HepG2 (cell line): ENCODE measurements at regions not wholly inside any gene's neighbourhood (a gene's known extent, or its start where the extent isn't known, plus 50 kb on each side); places are given as distances from the start of the nearest gene placed in this dataset.

ENCODE experiments used
- ATAC-seq: fragments of 200-7000 bp; cut with Tn5 transposase; 3 replicates; pipeline ENCODE4 v1.9.1; 2020; ENCODE audit warnings: mild to moderate bottlenecking, moderate library complexity
- BruUV-seq: library from RNA; stranded (reverse); fragments of 400-500 nt; replicated peaks from 2 replicates; lab custom pipeline; 2021; lab: Mats Ljungman, UMichigan
- CTCF ChIA-PET: fragments of 300-600 bp; formaldehyde crosslinking; extraction: SDS; loops from one replicate; lab custom pipeline; 2021; ENCODE audit warnings: low total read pairs, inconsistent platforms, low intra/inter-chr PET ratio; lab: Yijun Ruan, JAX
- POLR2A ChIA-PET: fragments of 350-600 bp; sonication (Branson Sonifier 250); formaldehyde crosslinking; loops from one replicate; lab custom pipeline; 2020; ENCODE audit warnings: antibody characterized with exemption, inconsistent platforms; lab: Yijun Ruan, JAX
- DNase-seq: peaks from one replicate; pipeline ENCODE4 v3.0.0-alpha.2; 2015; ENCODE audit warnings: low spot score
- FAIRE-seq: peaks from 3 replicates; lab custom pipeline; 2011; peaks lifted over from hg19 to GRCh38; lab: Jason Lieb, UNC
- H2AFZ ChIP-seq: one replicate; pipeline ENCODE4 v1.6.1; 2011; ENCODE audit warnings: low read length, inconsistent platforms
- H3K27ac ChIP-seq: fragments of 300-600 bp; 3 replicates; pipeline ENCODE4 v1.8.0; 2011; ENCODE audit warnings: mixed run types, mild to moderate bottlenecking, mixed read lengths, low read length, inconsistent platforms; ENCODE audit not compliant: insufficient read depth; ENCODE audit errors: extremely low read length
- H3K27me3 ChIP-seq, 2 experiments: fragments of 200-600 bp in 1 of 2; 2 replicates in 1 of 2; 3 replicates in 1 of 2; pipeline versions ENCODE4 v1.6.0 to v1.8.0; 2011; ENCODE audit warnings: low read length in 2 of 2, mild to moderate bottlenecking in 2 of 2, moderate library complexity in 2 of 2, inconsistent platforms in 1 of 2; ENCODE audit not compliant: insufficient read depth in 2 of 2, control insufficient read depth in 1 of 2
- H3K36me3 ChIP-seq, 2 experiments: fragments of 200-600 bp in 1 of 2; replicated peaks in 1 of 2; 2 replicates in 1 of 2; 3 replicates in 1 of 2; pipeline versions ENCODE4 v1.5.1 to v1.8.0; 2011; ENCODE audit warnings: low read length in 2 of 2, inconsistent platforms in 1 of 2; ENCODE audit not compliant: insufficient read depth in 2 of 2, control insufficient read depth in 1 of 2
- H3K4me1 ChIP-seq: 2 replicates; pipeline ENCODE4 v1.5.1; 2012; ENCODE audit warnings: low read length, inconsistent platforms; ENCODE audit not compliant: insufficient read depth
- H3K4me2 ChIP-seq: 2 replicates; pipeline ENCODE4 v1.6.0; 2011; ENCODE audit warnings: low read depth, low read length, inconsistent platforms
- H3K4me3 ChIP-seq, 3 experiments: fragments of 200-600 bp in 1 of 3; sonication (generic), shearing (Covaris generic) in 1 of 3; replicated peaks in 1 of 3; 2 replicates each; pipeline ENCODE4 v1.5.1; 2011 to 2016; ENCODE audit warnings: low read length in 3 of 3, inconsistent platforms in 2 of 3, low read depth in 2 of 3, mild to moderate bottlenecking in 2 of 3, control low read depth in 1 of 3, mixed read lengths in 1 of 3; ENCODE audit not compliant: insufficient read depth in 1 of 3
- H3K79me2 ChIP-seq: one replicate; pipeline ENCODE4 v1.6.1; 2011; ENCODE audit warnings: low read length, inconsistent platforms; ENCODE audit not compliant: insufficient read depth
- H3K9ac ChIP-seq: 2 replicates; pipeline ENCODE4 v1.6.0; 2011; ENCODE audit warnings: mild to moderate bottlenecking, low read depth, low read length, inconsistent platforms; ENCODE audit not compliant: insufficient read depth
- H3K9me3 ChIP-seq: 2 replicates; pipeline ENCODE4 v1.5.1; 2012; ENCODE audit warnings: mild to moderate bottlenecking, low read length
- H4K20me1 ChIP-seq: 2 replicates; pipeline ENCODE4 v1.6.0; 2011; ENCODE audit warnings: inconsistent platforms, mild to moderate bottlenecking, low read length, moderate library complexity; ENCODE audit not compliant: insufficient read depth
- FOXJ3 ChIP-seq: sonication (generic); formaldehyde crosslinking; IDR thresholded peaks from 2 replicates; pipeline ENCODE4 v1.4.0; 2020; ENCODE audit warnings: missing genetic modification reagents, mild to moderate bottlenecking, borderline replicate concordance
- KAT8 ChIP-seq: IDR thresholded peaks from 2 replicates; pipeline ENCODE4 v1.6.1; 2016; ENCODE audit warnings: missing genetic modification reagents, missing compliant biosample characterization
- ZBTB4 ChIP-seq: sonication (generic); formaldehyde crosslinking; IDR thresholded peaks from 2 replicates; pipeline ENCODE4 v1.4.0; 2020; ENCODE audit warnings: missing genetic modification reagents, mild to moderate bottlenecking, borderline replicate concordance
- ZFP1 ChIP-seq: IDR thresholded peaks from 2 replicates; pipeline ENCODE4 v1.6.1; 2016
- ZNF501 ChIP-seq: sonication (generic); formaldehyde crosslinking; IDR thresholded peaks from 2 replicates; pipeline ENCODE4 v1.5.1; 2020; ENCODE audit warnings: mild to moderate bottlenecking, moderate library complexity, missing genetic modification reagents
- ZNF543 ChIP-seq: sonication (generic); formaldehyde crosslinking; IDR thresholded peaks from 2 replicates; pipeline ENCODE4 v1.4.0; 2020; ENCODE audit warnings: mild to moderate bottlenecking, missing genetic modification reagents
- ZNF580 ChIP-seq: IDR thresholded peaks from 2 replicates; pipeline ENCODE4 v1.6.1; 2016; ENCODE audit warnings: low read depth, borderline replicate concordance
- ZNF7 ChIP-seq: IDR thresholded peaks from 2 replicates; pipeline ENCODE4 v1.6.1; 2016; ENCODE audit warnings: missing biosample characterization, missing genetic modification reagents
- ZNF816 ChIP-seq: sonication (generic); formaldehyde crosslinking; IDR thresholded peaks from 2 replicates; pipeline ENCODE4 v1.8.0; 2022; ENCODE audit warnings: missing genetic modification reagents, mild to moderate bottlenecking, borderline replicate concordance
- WGBS: methylation state at CpG from one replicate; pipeline ENCODE4 v1.1.6; 2017; ENCODE audit warnings: low lambda C conversion rate; 5-methylcytosine and 5-hydroxymethylcytosine counted together
- in situ Hi-C: cut with HindIII; loops from 2 replicates; pipeline ENCODE4 v1.10.0; 2017; ENCODE audit warnings: low pct_unique_long_range_greater_than_20kb; ENCODE audit not compliant: extremely low pct_ligation_motif_present
- intact Hi-C: fragments of 100-400 bp; cut with micrococcal nuclease; formaldehyde crosslinking; loops from one replicate; pipeline ENCODE4 v1.10.0; 2022; ENCODE audit not compliant: unreplicated experiment
- TF ChIP-seq, protein P1 (sequence below): sonication (generic); formaldehyde crosslinking; IDR thresholded peaks from 2 replicates; pipeline ENCODE4 v1.9.0; 2021; ENCODE audit warnings: mild to moderate bottlenecking, missing genetic modification reagents
- TF ChIP-seq, protein P2 (sequence below): conservative IDR thresholded peaks from 2 replicates; pipeline ENCODE4 v1.6.1; 2018; ENCODE audit warnings: missing genetic modification reagents

DNA sequence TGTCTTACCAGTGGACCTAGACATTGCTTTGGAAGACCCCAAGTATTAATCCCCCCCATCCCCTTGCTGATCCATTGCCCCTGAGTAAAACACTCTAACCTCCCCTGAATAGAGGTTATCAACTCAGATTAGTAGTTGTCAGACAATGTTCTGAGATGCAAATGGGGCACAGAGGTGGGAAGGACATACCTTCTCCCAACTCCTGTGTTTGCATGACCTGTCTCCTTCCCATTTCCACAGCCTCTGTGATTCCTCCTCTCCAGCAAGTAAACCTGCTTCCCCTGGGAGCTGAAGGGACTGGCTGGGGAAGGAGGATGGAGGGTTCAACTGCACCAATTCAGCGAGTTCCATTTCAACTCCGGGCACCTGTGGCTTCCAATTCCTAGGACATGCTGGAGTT, 199.8 kb upstream of the SASH1 start:
- no peak overlapping the region for H3K4me2 ChIP-seq
- 29% methylated on average over 2 of the region's 2 CpGs for WGBS
- no peak overlapping the region for H3K4me3 ChIP-seq
- no peaks in the 10 kb centered on the region for H4K20me1 ChIP-seq
- no peak overlapping the region for H2AFZ ChIP-seq
- no TSS peak for BruUV-seq
- no peaks in the 10 kb centered on the region for H3K27me3 ChIP-seq
- TF ChIP-seq ZNF543 (CRISPR knock-in tag) (no peak), ZNF580 (no peak), ZBTB4 (CRISPR knock-in tag) (no peak), FOXJ3 (CRISPR knock-in tag) (no peak), KAT8 (CRISPR knock-in tag) (no peak), ZNF501 (no peak), ZFP1 (CRISPR knock-in tag) (no peak), ZNF7 (CRISPR knock-in tag) (no peak), ZNF816 (CRISPR knock-in tag) (no peak)
- TF ChIP-seq, protein P1, sequence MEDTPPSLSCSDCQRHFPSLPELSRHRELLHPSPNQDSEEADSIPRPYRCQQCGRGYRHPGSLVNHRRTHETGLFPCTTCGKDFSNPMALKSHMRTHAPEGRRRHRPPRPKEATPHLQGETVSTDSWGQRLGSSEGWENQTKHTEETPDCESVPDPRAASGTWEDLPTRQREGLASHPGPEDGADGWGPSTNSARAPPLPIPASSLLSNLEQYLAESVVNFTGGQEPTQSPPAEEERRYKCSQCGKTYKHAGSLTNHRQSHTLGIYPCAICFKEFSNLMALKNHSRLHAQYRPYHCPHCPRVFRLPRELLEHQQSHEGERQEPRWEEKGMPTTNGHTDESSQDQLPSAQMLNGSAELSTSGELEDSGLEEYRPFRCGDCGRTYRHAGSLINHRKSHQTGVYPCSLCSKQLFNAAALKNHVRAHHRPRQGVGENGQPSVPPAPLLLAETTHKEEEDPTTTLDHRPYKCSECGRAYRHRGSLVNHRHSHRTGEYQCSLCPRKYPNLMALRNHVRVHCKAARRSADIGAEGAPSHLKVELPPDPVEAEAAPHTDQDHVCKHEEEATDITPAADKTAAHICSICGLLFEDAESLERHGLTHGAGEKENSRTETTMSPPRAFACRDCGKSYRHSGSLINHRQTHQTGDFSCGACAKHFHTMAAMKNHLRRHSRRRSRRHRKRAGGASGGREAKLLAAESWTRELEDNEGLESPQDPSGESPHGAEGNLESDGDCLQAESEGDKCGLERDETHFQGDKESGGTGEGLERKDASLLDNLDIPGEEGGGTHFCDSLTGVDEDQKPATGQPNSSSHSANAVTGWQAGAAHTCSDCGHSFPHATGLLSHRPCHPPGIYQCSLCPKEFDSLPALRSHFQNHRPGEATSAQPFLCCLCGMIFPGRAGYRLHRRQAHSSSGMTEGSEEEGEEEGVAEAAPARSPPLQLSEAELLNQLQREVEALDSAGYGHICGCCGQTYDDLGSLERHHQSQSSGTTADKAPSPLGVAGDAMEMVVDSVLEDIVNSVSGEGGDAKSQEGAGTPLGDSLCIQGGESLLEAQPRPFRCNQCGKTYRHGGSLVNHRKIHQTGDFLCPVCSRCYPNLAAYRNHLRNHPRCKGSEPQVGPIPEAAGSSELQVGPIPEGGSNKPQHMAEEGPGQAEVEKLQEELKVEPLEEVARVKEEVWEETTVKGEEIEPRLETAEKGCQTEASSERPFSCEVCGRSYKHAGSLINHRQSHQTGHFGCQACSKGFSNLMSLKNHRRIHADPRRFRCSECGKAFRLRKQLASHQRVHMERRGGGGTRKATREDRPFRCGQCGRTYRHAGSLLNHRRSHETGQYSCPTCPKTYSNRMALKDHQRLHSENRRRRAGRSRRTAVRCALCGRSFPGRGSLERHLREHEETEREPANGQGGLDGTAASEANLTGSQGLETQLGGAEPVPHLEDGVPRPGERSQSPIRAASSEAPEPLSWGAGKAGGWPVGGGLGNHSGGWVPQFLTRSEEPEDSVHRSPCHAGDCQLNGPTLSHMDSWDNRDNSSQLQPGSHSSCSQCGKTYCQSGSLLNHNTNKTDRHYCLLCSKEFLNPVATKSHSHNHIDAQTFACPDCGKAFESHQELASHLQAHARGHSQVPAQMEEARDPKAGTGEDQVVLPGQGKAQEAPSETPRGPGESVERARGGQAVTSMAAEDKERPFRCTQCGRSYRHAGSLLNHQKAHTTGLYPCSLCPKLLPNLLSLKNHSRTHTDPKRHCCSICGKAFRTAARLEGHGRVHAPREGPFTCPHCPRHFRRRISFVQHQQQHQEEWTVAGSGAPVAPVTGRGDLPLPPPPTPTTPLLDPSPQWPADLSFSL (CRISPR knock-in tag) = no peak
- TF ChIP-seq, protein P2, sequence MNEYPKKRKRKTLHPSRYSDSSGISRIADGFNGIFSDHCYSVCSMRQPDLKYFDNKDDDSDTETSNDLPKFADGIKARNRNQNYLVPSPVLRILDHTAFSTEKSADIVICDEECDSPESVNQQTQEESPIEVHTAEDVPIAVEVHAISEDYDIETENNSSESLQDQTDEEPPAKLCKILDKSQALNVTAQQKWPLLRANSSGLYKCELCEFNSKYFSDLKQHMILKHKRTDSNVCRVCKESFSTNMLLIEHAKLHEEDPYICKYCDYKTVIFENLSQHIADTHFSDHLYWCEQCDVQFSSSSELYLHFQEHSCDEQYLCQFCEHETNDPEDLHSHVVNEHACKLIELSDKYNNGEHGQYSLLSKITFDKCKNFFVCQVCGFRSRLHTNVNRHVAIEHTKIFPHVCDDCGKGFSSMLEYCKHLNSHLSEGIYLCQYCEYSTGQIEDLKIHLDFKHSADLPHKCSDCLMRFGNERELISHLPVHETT (CRISPR knock-in tag) = no peak
- no peak overlapping the region for H3K27ac ChIP-seq
- H3K79me2 ChIP-seq = no peaks in the 10 kb centered on the region
- in situ Hi-C loops (no loop called here), intact Hi-C loops (no loop called here)
- POLR2A ChIA-PET = no interaction called here
- no peak overlapping the region for H3K9ac ChIP-seq
- peaks cover 8% of the 10 kb centered on the region; the same call in 1 of the 2 replicates for H3K4me1 ChIP-seq
- no peak for ATAC-seq
- FAIRE-seq = no peak
- H3K9me3 ChIP-seq = peaks cover 3% of the 10 kb centered on the region
- H3K36me3 ChIP-seq = no peaks in the 10 kb centered on the region
- CTCF ChIA-PET = no interaction called here
- DNase-seq = no peak
